SK-N-SH treated with all-trans-retinoic acid at 6 μM for 48 hours (cell line): ENCODE measurements at regions not wholly inside any gene's neighbourhood (a gene's known extent, or its start where the extent isn't known, plus 50 kb on each side); places are given as distances from the start of the nearest gene placed in this dataset.

Source experiments
- ATAC-seq: fragments of 200-7000 bp; cut with Tn5 transposase; 3 replicates; pipeline ENCODE4 v1.9.1; 2020; ENCODE audit warnings: mild to moderate bottlenecking, moderate library complexity
- ARNTL ChIP-seq: fragments of 450-650 bp; formaldehyde crosslinking; IDR thresholded peaks from 2 replicates; pipeline ENCODE4 v1.5.0; 2020; ENCODE audit warnings: low read depth, mild to moderate bottlenecking, moderate library complexity, borderline replicate concordance
- BACH2 ChIP-seq: fragments of 250-450 bp; sonication (Bioruptor Pico); IDR thresholded peaks from 2 replicates; pipeline ENCODE4 v1.9.0; 2021; ENCODE audit warnings: mild to moderate bottlenecking, borderline replicate concordance
- CREB5 ChIP-seq: fragments of 250-450 bp; sonication (Bioruptor Pico); IDR thresholded peaks from 2 replicates; pipeline ENCODE4 v1.5.1; 2020; ENCODE audit warnings: low read depth, mild to moderate bottlenecking, moderate library complexity
- CSDC2 ChIP-seq: fragments of 250-450 bp; sonication (Bioruptor Pico); IDR thresholded peaks from 2 replicates; pipeline ENCODE4 v1.5.0; 2020; ENCODE audit warnings: mild to moderate bottlenecking, moderate library complexity
- CSRNP3 ChIP-seq: fragments of 250-450 bp; sonication (Bioruptor Pico); IDR thresholded peaks from 2 replicates; pipeline ENCODE4 v1.5.1; 2021; ENCODE audit warnings: mild to moderate bottlenecking, moderate library complexity
- ESRRG ChIP-seq: fragments of 250-450 bp; sonication (Bioruptor Pico); IDR thresholded peaks from 2 replicates; pipeline ENCODE4 v1.6.1; 2021; ENCODE audit warnings: mild to moderate bottlenecking
- GLIS3 ChIP-seq: fragments of 250-450 bp; sonication (Bioruptor Pico); IDR thresholded peaks from 2 replicates; pipeline ENCODE4 v1.5.0; 2020; ENCODE audit warnings: mild to moderate bottlenecking, moderate library complexity
- ISL1 ChIP-seq: fragments of 250-450 bp; sonication (Bioruptor Pico); IDR thresholded peaks from 2 replicates; pipeline ENCODE4 v2.1.2; 2022; ENCODE audit warnings: mild to moderate bottlenecking, moderate library complexity
- OSR1 ChIP-seq: fragments of 250-450 bp; sonication (Bioruptor Pico); IDR thresholded peaks from 2 replicates; pipeline ENCODE4 v1.8.0; 2022; ENCODE audit warnings: moderate library complexity, mild to moderate bottlenecking, inconsistent platforms
- PATZ1 ChIP-seq: fragments of 250-450 bp; sonication (Bioruptor Pico); IDR thresholded peaks from 2 replicates; pipeline ENCODE4 v1.8.0; 2020; ENCODE audit warnings: mild to moderate bottlenecking, moderate library complexity, borderline replicate concordance
- PPARA ChIP-seq: fragments of 250-450 bp; sonication (Bioruptor Pico); IDR thresholded peaks from 2 replicates; pipeline ENCODE4 v1.5.0; 2020; ENCODE audit warnings: mild to moderate bottlenecking, borderline replicate concordance
- RARB ChIP-seq: fragments of 250-450 bp; sonication (Bioruptor Pico); IDR thresholded peaks from 2 replicates; pipeline ENCODE4 v1.8.0; 2021; ENCODE audit warnings: mild to moderate bottlenecking, moderate library complexity
- SNAI2 ChIP-seq: fragments of 250-450 bp; sonication (Bioruptor Pico); IDR thresholded peaks from 2 replicates; pipeline ENCODE4 v1.5.0; 2020; ENCODE audit warnings: mild to moderate bottlenecking, moderate library complexity
- TCF4 ChIP-seq: fragments of 250-450 bp; sonication (Bioruptor Pico); IDR thresholded peaks from 2 replicates; pipeline ENCODE4 v1.8.0; 2021; ENCODE audit warnings: mild to moderate bottlenecking, moderate library complexity, borderline replicate concordance
- TOX ChIP-seq: fragments of 250-450 bp; sonication (Bioruptor Pico); IDR thresholded peaks from 2 replicates; pipeline ENCODE4 v1.8.0; 2021; ENCODE audit warnings: mild to moderate bottlenecking, moderate library complexity, borderline replicate concordance
- TSHZ2 ChIP-seq: fragments of 250-450 bp; sonication (Bioruptor Pico); IDR thresholded peaks from 2 replicates; pipeline ENCODE4 v1.5.0; 2020; ENCODE audit warnings: mild to moderate bottlenecking, moderate library complexity
- ZC3H10 ChIP-seq: fragments of 250-450 bp; sonication (Bioruptor Pico); IDR thresholded peaks from 2 replicates; pipeline ENCODE4 v1.5.1; 2021; ENCODE audit warnings: mild to moderate bottlenecking, moderate library complexity
- ZFP3 ChIP-seq: fragments of 250-450 bp; sonication (Bioruptor Pico); IDR thresholded peaks from 2 replicates; pipeline ENCODE4 v1.5.0; 2020; ENCODE audit warnings: mild to moderate bottlenecking, moderate library complexity
- ZFP30 ChIP-seq: fragments of 450-650 bp; formaldehyde crosslinking; IDR thresholded peaks from 2 replicates; pipeline ENCODE4 v1.5.0; 2022; ENCODE audit warnings: mild to moderate bottlenecking, moderate library complexity
- ZNF565 ChIP-seq: fragments of 450-650 bp; formaldehyde crosslinking; conservative IDR thresholded peaks from 2 replicates; pipeline ENCODE4 v1.5.0; 2020; ENCODE audit warnings: low read depth, mild to moderate bottlenecking, moderate library complexity
- ZNF70 ChIP-seq: fragments of 450-650 bp; formaldehyde crosslinking; IDR thresholded peaks from 2 replicates; pipeline ENCODE4 v1.5.0; 2020; ENCODE audit warnings: mild to moderate bottlenecking, moderate library complexity

- TF ChIP-seq GLIS3 (CRISPR knock-in tag) (no peak), ZFP30 (CRISPR knock-in tag) (peak; percentile 96)
- ATAC-seq, result no peak
Observed at GRCh38 chr4:123052007-123052406, 129.6 kb upstream of the NUDT6 start.

GRCh38 chr4:123055943-123056342 is 133.5 kb upstream of the NUDT6 start:
- ATAC-seq, result peak; percentile 44; the same call in 2 of the 3 replicates
- TF ChIP-seq TCF4 (CRISPR knock-in tag) (no peak), ZNF70 (CRISPR knock-in tag) (no peak), GLIS3 (CRISPR knock-in tag) (no peak), TOX (CRISPR knock-in tag) (no peak), RARB (CRISPR knock-in tag) (no peak), SNAI2 (no peak), ZFP3 (CRISPR knock-in tag) (no peak), TSHZ2 (CRISPR knock-in tag) (no peak), ZC3H10 (CRISPR knock-in tag) (no peak), ESRRG (CRISPR knock-in tag) (no peak), CSDC2 (no peak), ARNTL (CRISPR knock-in tag) (no peak), ZFP30 (CRISPR knock-in tag) (no peak), CREB5 (CRISPR knock-in tag) (no peak)
- TF ChIP-seq, all 23 proteins: peak for 0

- no peak for TF ChIP-seq GLIS3 (CRISPR knock-in tag)
- no peak for TF ChIP-seq BACH2 (CRISPR knock-in tag)
- TF ChIP-seq ESRRG (CRISPR knock-in tag), result no peak
- TF ChIP-seq ISL1, result no peak
- no peak for TF ChIP-seq SNAI2
- no peak for TF ChIP-seq RARB (CRISPR knock-in tag)
- TF ChIP-seq CREB5 (CRISPR knock-in tag), result no peak
- TF ChIP-seq TSHZ2 (CRISPR knock-in tag), result no peak
- TF ChIP-seq PPARA (CRISPR knock-in tag), result no peak
- TF ChIP-seq ZFP30 (CRISPR knock-in tag), result no peak
- no peak for TF ChIP-seq ZNF565
- no peak for TF ChIP-seq ZFP3 (CRISPR knock-in tag)
- no peak for TF ChIP-seq OSR1
- no peak for TF ChIP-seq TOX (CRISPR knock-in tag)
- no peak for TF ChIP-seq ZNF70 (CRISPR knock-in tag)
- no peak for TF ChIP-seq CSDC2
- no peak for ATAC-seq
Observed at GRCh38 chr4:123060039-123060770, 137.8 kb upstream of the NUDT6 start.

- ATAC-seq, result no peak
- no peak for TF ChIP-seq PATZ1 (CRISPR knock-in tag)
- TF ChIP-seq ESRRG (CRISPR knock-in tag), result no peak
- TF ChIP-seq ZFP3 (CRISPR knock-in tag), result no peak
- no peak for TF ChIP-seq CSRNP3 (CRISPR knock-in tag)
- TF ChIP-seq ZC3H10 (CRISPR knock-in tag), result no peak
Observed at GRCh38 chr4:123064390-123064789, 142.0 kb upstream of the NUDT6 start.
